Caco-2 (cell line): ENCODE measurements at regions not wholly inside any gene's neighbourhood (a gene's known extent, or its start where the extent isn't known, plus 50 kb on each side); places are given as distances from the start of the nearest gene placed in this dataset.

Experiments used
- BruUV-seq: library from RNA; stranded (reverse); fragments of 400-500 nt; replicated peaks from 2 replicates; lab custom pipeline; 2021; lab: Mats Ljungman, UMichigan
- CTCF ChIA-PET: fragments of 300-600 bp; sonication (Branson Sonifier 250); formaldehyde crosslinking; loops from one replicate; lab custom pipeline; 2022; ENCODE audit warnings: antibody characterized with exemption; lab: Charles Lee
- POLR2A ChIA-PET: fragments of 300-600 bp; sonication (Branson Sonifier 250); formaldehyde crosslinking; loops from one replicate; lab custom pipeline; 2022; ENCODE audit warnings: antibody characterized with exemption; lab: Charles Lee
- DNase-seq, 2 experiments: peaks; one replicate each; pipeline versions ENCODE4 v3.0.0 to v3.0.0-alpha.2; 2020 to 2022
- H3K27me3 ChIP-seq: replicated peaks from 2 replicates; pipeline ENCODE4 v1.6.0; 2011; ENCODE audit warnings: low read length; ENCODE audit not compliant: control insufficient read depth, insufficient read depth
- H3K36me3 ChIP-seq: 2 replicates; pipeline ENCODE4 v1.5.1; 2011; ENCODE audit warnings: low read length; ENCODE audit not compliant: control insufficient read depth, insufficient read depth
- H3K4me1 ChIP-seq: fragments of 250-450 bp; sonication (Bioruptor Pico); 2 replicates; pipeline ENCODE4 v1.5.1; 2020; ENCODE audit warnings: mild to moderate bottlenecking
- H3K4me3 ChIP-seq: 2 replicates; pipeline ENCODE4 v1.5.1; 2011; ENCODE audit warnings: low read depth, mild to moderate bottlenecking, control low read depth, low read length
- H3K9me3 ChIP-seq: fragments of 250-450 bp; sonication (Bioruptor Pico); 2 replicates; pipeline ENCODE4 v1.5.1; 2020; ENCODE audit warnings: mild to moderate bottlenecking, moderate library complexity
- H3K27ac Mint-ChIP-seq: one replicate; pipeline ENCODE4 v1.8.0; 2022; ENCODE audit warnings: mixed read lengths; ENCODE audit not compliant: unreplicated experiment
- H3K27me3 Mint-ChIP-seq: one replicate; pipeline ENCODE4 v1.8.0; 2022; ENCODE audit warnings: mixed read lengths; ENCODE audit not compliant: insufficient read depth, unreplicated experiment
- H3K36me3 Mint-ChIP-seq: one replicate; pipeline ENCODE4 v1.8.0; 2022; ENCODE audit warnings: mild to moderate bottlenecking, mixed read lengths; ENCODE audit not compliant: insufficient read depth, unreplicated experiment
- H3K4me1 Mint-ChIP-seq: one replicate; pipeline ENCODE4 v1.8.0; 2022; ENCODE audit warnings: low read depth, mixed read lengths; ENCODE audit not compliant: unreplicated experiment
- H3K4me3 Mint-ChIP-seq: one replicate; pipeline ENCODE4 v1.8.0; 2022; ENCODE audit warnings: mild to moderate bottlenecking, moderate library complexity, mixed read lengths; ENCODE audit not compliant: unreplicated experiment
- H3K9me3 Mint-ChIP-seq: one replicate; pipeline ENCODE4 v1.8.0; 2022; ENCODE audit warnings: mixed read lengths; ENCODE audit not compliant: unreplicated experiment
- intact Hi-C: fragments of 100-400 bp; cut with micrococcal nuclease; formaldehyde crosslinking; loops from one replicate; pipeline ENCODE4 v1.10.0; 2022; ENCODE audit not compliant: unreplicated experiment
- TF ChIP-seq, protein P1 (sequence below), 2 experiments: fragments of 200-600 bp in 1 of 2; IDR thresholded peaks; 1 replicate in 1 of 2; 2 replicates in 1 of 2; pipeline versions ENCODE4 v1.5.1 to v1.8.0; 2011 to 2022; ENCODE audit warnings: antibody characterized with exemption in 1 of 2, control low read depth in 1 of 2, inconsistent platforms in 1 of 2, low read depth in 1 of 2, low read length in 1 of 2, mild to moderate bottlenecking in 1 of 2, moderate library complexity in 1 of 2; ENCODE audit not compliant: insufficient read depth in 1 of 2, severe bottlenecking in 1 of 2, unreplicated experiment in 1 of 2

DNA sequence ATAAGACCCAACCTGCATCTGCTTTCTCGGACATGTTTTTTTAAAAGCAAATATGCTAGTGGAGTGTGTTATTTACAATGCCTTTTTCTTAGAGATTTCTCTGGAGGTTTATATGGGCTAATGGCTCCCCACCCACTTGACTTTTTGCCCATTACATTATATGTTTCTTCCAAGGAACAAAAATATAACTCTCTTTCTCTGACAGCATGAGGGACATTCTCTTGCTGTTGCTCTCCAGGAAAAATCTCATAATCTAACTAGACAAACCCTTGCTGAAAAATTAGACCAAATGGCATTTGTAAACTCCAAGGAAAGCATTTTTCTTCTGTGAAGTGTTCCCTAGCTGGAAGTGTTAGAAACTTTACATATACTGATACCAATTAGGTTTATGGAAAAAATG is 213.7 kb downstream of the PRL start:
- TF ChIP-seq, protein P1, sequence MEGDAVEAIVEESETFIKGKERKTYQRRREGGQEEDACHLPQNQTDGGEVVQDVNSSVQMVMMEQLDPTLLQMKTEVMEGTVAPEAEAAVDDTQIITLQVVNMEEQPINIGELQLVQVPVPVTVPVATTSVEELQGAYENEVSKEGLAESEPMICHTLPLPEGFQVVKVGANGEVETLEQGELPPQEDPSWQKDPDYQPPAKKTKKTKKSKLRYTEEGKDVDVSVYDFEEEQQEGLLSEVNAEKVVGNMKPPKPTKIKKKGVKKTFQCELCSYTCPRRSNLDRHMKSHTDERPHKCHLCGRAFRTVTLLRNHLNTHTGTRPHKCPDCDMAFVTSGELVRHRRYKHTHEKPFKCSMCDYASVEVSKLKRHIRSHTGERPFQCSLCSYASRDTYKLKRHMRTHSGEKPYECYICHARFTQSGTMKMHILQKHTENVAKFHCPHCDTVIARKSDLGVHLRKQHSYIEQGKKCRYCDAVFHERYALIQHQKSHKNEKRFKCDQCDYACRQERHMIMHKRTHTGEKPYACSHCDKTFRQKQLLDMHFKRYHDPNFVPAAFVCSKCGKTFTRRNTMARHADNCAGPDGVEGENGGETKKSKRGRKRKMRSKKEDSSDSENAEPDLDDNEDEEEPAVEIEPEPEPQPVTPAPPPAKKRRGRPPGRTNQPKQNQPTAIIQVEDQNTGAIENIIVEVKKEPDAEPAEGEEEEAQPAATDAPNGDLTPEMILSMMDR (IDR thresholded peaks at IDR 0.05; ENCODE audit: insufficient read depth in 1 of 2, low read depth in 1 of 2, low read length in 1 of 2, severe bottlenecking in 1 of 2, unreplicated experiment in 1 of 2) = no peak
- ChIA-PET CTCF (no interaction called here), POLR2A (interaction anchor here (0.7 kb wide), 1 partner anchor 1348 kb away, joined by 3 read pairs; no protein-coding TSS in a partner anchor)
- no peak for DNase-seq
- H3K27me3 Mint-ChIP-seq = no peaks in the 10 kb centered on the region
- intact Hi-C loops = no loop called here
- no peak overlapping the region for H3K27ac Mint-ChIP-seq
- Histone ChIP-seq H3K36me3 (no peaks in the 10 kb centered on the region), H3K4me3 (no peak overlapping the region), H3K9me3 (no peaks in the 10 kb centered on the region), H3K4me1 (no peaks in the 10 kb centered on the region), H3K27me3 (no peaks in the 10 kb centered on the region)
- H3K9me3 Mint-ChIP-seq = peaks cover 9% of the 10 kb centered on the region
- H3K4me1 Mint-ChIP-seq = no peaks in the 10 kb centered on the region
- H3K36me3 Mint-ChIP-seq = no peaks in the 10 kb centered on the region
- H3K4me3 Mint-ChIP-seq = no peak overlapping the region
- BruUV-seq = no TSS peak

DNA sequence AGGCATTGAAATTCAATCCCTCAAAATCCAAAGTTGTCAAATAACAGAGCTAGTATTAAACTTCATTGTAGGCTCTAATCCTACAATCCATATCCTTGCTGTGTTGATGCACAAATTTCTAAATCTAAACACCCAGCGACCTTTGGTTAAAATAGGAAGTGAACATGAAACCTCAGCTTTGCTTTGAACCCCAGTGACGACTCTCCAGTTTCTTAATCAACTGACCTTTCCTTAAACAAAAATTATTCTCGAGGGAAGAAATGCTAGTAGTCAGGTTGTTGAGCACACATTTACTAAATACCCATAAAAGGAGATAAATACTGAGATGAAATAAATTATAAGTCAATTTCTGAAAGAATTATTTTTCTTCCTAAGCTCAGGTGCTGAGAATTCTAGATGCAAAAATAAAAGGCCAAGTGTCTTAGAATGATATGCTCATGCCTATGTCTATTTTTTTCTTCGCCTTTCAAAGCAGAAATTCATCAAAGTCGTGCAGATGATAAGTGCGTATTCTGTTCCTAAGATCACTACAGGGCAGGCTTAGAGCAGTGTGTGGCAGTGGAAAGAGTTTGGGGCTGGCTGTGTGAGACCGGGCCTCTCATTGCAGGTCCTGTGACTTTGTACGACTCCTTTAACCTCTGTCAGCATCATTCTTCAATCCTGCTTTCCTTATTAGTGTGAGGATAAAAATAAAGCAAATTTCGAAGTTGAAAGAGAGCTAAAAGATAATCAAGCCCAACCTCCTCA is 208.7 kb downstream of the PRL start:
- DNase-seq = no peak
- intact Hi-C loops = no loop called here
- Mint-ChIP-seq H3K27ac (no peak overlapping the region), H3K9me3 (peaks cover 9% of the 10 kb centered on the region), H3K36me3 (no peaks in the 10 kb centered on the region), H3K4me1 (no peaks in the 10 kb centered on the region), H3K4me3 (no peak overlapping the region), H3K27me3 (no peaks in the 10 kb centered on the region)
- BruUV-seq = no TSS peak
- H3K4me1 ChIP-seq = no peaks in the 10 kb centered on the region
- no peaks in the 10 kb centered on the region for H3K9me3 ChIP-seq
- H3K36me3 ChIP-seq = no peaks in the 10 kb centered on the region
- no peaks in the 10 kb centered on the region for H3K27me3 ChIP-seq
- POLR2A ChIA-PET = no interaction called here
- no peak overlapping the region for H3K4me3 ChIP-seq
- TF ChIP-seq, protein P1 (IDR thresholded peaks at IDR 0.05; ENCODE audit: insufficient read depth in 1 of 2, low read depth in 1 of 2, low read length in 1 of 2, severe bottlenecking in 1 of 2, unreplicated experiment in 1 of 2) = no peak
- CTCF ChIA-PET = no interaction called here

DNA sequence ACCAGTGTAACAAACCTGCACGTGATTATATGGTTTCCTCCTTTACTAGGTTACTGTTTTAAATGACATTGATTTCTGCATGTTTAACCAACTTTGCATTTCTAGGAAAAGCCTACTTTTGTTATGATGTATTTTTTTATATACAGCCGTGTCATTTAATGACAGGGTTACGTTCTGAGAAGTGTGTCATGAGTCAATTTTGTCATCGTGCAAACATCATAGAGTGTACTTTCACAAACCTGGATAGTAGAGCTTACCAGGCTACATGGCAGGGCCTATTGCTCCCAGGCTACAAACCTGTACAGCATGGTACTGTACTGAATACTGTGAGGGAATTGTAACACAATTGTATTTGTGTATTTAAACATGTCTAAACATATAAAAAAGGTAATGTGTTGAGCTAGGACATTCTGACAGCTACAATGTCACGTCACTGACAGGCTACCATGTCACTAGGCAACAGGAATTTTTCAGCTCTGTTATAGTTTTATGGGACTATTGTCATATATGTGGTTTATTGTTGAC is 205.3 kb downstream of the PRL start:
- Histone ChIP-seq H3K27me3 (no peaks in the 10 kb centered on the region), H3K36me3 (no peaks in the 10 kb centered on the region), H3K4me1 (no peaks in the 10 kb centered on the region), H3K9me3 (no peaks in the 10 kb centered on the region), H3K4me3 (no peak overlapping the region)
- DNase-seq = no peak
- intact Hi-C loops = no loop called here
- Mint-ChIP-seq H3K4me1 (no peaks in the 10 kb centered on the region), H3K4me3 (no peak overlapping the region), H3K27ac (no peak overlapping the region), H3K27me3 (no peaks in the 10 kb centered on the region), H3K9me3 (no peaks in the 10 kb centered on the region), H3K36me3 (no peaks in the 10 kb centered on the region)
- ChIA-PET POLR2A (interaction anchor here (0.6 kb wide), 1 partner anchor 21 kb away, joined by 3 read pairs; no protein-coding TSS in a partner anchor), CTCF (no interaction called here)
- TF ChIP-seq, protein P1 (IDR thresholded peaks at IDR 0.05; ENCODE audit: insufficient read depth in 1 of 2, low read depth in 1 of 2, low read length in 1 of 2, severe bottlenecking in 1 of 2, unreplicated experiment in 1 of 2) = no peak
- BruUV-seq = no TSS peak
